SK-N-SH (cell line): ENCODE measurements at regions not wholly inside any gene's neighbourhood (a gene's known extent, or its start where the extent isn't known, plus 50 kb on each side); places are given as distances from the start of the nearest gene placed in this dataset.

Experiments
- CTCF ChIA-PET: fragments of 300-600, 350-600 bp; formaldehyde crosslinking; extraction: SDS; loops from one replicate; lab custom pipeline; 2021; lab: Yijun Ruan, JAX
- POLR2A ChIA-PET: fragments of 350-600 bp; sonication (Branson Sonifier 250); formaldehyde crosslinking; extraction: SDS; loops from one replicate; lab custom pipeline; 2020; ENCODE audit warnings: antibody characterized with exemption, inconsistent platforms; lab: Yijun Ruan, JAX
- DNase-seq: peaks from one replicate; pipeline ENCODE4 v3.0.0; 2012
- H2AFZ ChIP-seq: fragments of 200-600 bp; sonication (generic); 2 replicates; pipeline ENCODE4 v1.8.1; 2016; ENCODE audit warnings: antibody characterized with exemption, mild to moderate bottlenecking, low read depth
- H3F3A ChIP-seq: fragments of 200-600 bp; sonication (generic); replicated peaks from 2 replicates; pipeline ENCODE3; 2016; ENCODE audit warnings: antibody characterized with exemption, mild to moderate bottlenecking; ENCODE audit not compliant: insufficient read depth
- H3K27ac ChIP-seq, 2 experiments: fragments of 200-500 bp in 1 of 2; fragments of 200-600 bp in 1 of 2; sonication (Bioruptor generic) in 1 of 2; sonication (generic), shearing (Covaris generic) in 1 of 2; 2 replicates each; pipeline versions ENCODE4 v1.5.1 to v1.6.1; 2014 to 2016; ENCODE audit warnings: low read depth in 2 of 2, inconsistent platforms in 1 of 2, low read length in 1 of 2, mild to moderate bottlenecking in 1 of 2, mixed read lengths in 1 of 2
- H3K27me3 ChIP-seq: fragments of 200-600 bp; sonication (generic), shearing (Covaris generic); 2 replicates; pipeline ENCODE4 v1.6.1; 2016; ENCODE audit warnings: mixed run types; ENCODE audit not compliant: insufficient read depth
- H3K36me3 ChIP-seq, 2 experiments: fragments of 200-500 bp in 1 of 2; fragments of 200-600 bp in 1 of 2; sonication (Bioruptor generic) in 1 of 2; sonication (generic) in 1 of 2; replicated peaks in 1 of 2; 2 replicates each; pipeline versions ENCODE3 to v1.5.1; 2014 to 2016; ENCODE audit warnings: low read length in 1 of 2, mild to moderate bottlenecking in 1 of 2; ENCODE audit not compliant: insufficient read depth in 2 of 2, control insufficient read depth in 1 of 2
- H3K4me1 ChIP-seq, 2 experiments: fragments of 200-500 bp in 1 of 2; fragments of 200-600 bp in 1 of 2; sonication (Bioruptor generic) in 1 of 2; sonication (generic), shearing (Covaris generic) in 1 of 2; 2 replicates each; pipeline versions ENCODE4 v1.5.1 to v1.6.1; 2014 to 2016; ENCODE audit warnings: low read depth in 1 of 2, low read length in 1 of 2, mixed run types in 1 of 2; ENCODE audit not compliant: insufficient read depth in 2 of 2, control insufficient read depth in 1 of 2
- H3K4me2 ChIP-seq: fragments of 200-600 bp; sonication (generic), shearing (Covaris generic); 2 replicates; pipeline ENCODE4 v1.6.1; 2017; ENCODE audit warnings: mixed run types
- H3K4me3 ChIP-seq, 2 experiments: fragments of 200-500 bp in 1 of 2; fragments of 200-600 bp in 1 of 2; sonication (Bioruptor generic) in 1 of 2; sonication (generic), shearing (Covaris generic) in 1 of 2; 2 replicates each; pipeline versions ENCODE4 v1.5.1 to v1.8.1; 2014 to 2016; ENCODE audit warnings: low read depth in 2 of 2, inconsistent platforms in 1 of 2, low read length in 1 of 2, mild to moderate bottlenecking in 1 of 2, mixed read lengths in 1 of 2, moderate library complexity in 1 of 2
- H3K79me2 ChIP-seq: fragments of 200-600 bp; sonication (generic); 2 replicates; pipeline ENCODE4 v1.8.1; 2017; ENCODE audit warnings: mild to moderate bottlenecking; ENCODE audit not compliant: insufficient read depth
- H3K9ac ChIP-seq: fragments of 200-600 bp; sonication (generic); 2 replicates; pipeline ENCODE4 v1.6.1; 2017; ENCODE audit warnings: mixed run types
- H3K9me2 ChIP-seq: fragments of 200-600 bp; sonication (generic); 2 replicates; pipeline ENCODE4 v1.6.1; 2017; ENCODE audit warnings: mixed run types
- H3K9me3 ChIP-seq: fragments of 200-600 bp; sonication (generic); 2 replicates; pipeline ENCODE4 v1.6.1; 2017; ENCODE audit warnings: mixed run types, mild to moderate bottlenecking, moderate library complexity
- H4K20me1 ChIP-seq: fragments of 200-600 bp; sonication (generic); 2 replicates; pipeline ENCODE4 v1.6.1; 2017; ENCODE audit warnings: mild to moderate bottlenecking, mixed run types; ENCODE audit not compliant: insufficient read depth
- EZH2phosphoT487 ChIP-seq: fragments of 200-600 bp; sonication (generic); IDR thresholded peaks from 2 replicates; pipeline ENCODE4 v1.6.1; 2017; ENCODE audit warnings: low read depth, mixed run types, mild to moderate bottlenecking, antibody characterized with exemption, moderate library complexity, borderline replicate concordance
- FOXM1 ChIP-seq: IDR thresholded peaks from 2 replicates; pipeline ENCODE4 v1.4.0; 2012; ENCODE audit warnings: low read depth, mild to moderate bottlenecking
- GATA2 ChIP-seq: sonication (generic); formaldehyde crosslinking; IDR thresholded peaks from 2 replicates; pipeline ENCODE4 v1.5.0; 2020; ENCODE audit warnings: mild to moderate bottlenecking, missing genetic modification reagents
- JUND ChIP-seq: IDR thresholded peaks from 2 replicates; pipeline ENCODE4 v1.4.0; 2012
- POLR2AphosphoS5 ChIP-seq: IDR thresholded peaks from 2 replicates; pipeline ENCODE4 v1.6.1; 2012; ENCODE audit warnings: low read depth, low read length
- RAD21 ChIP-seq: IDR thresholded peaks from 2 replicates; pipeline ENCODE4 v1.6.1; 2012; ENCODE audit warnings: mild to moderate bottlenecking, low read length
- RCOR1 ChIP-seq: fragments of 150-350 bp; IDR thresholded peaks from 2 replicates; pipeline ENCODE4 v1.6.1; 2017; ENCODE audit warnings: antibody characterized with exemption, low read length
- RFX5 ChIP-seq: IDR thresholded peaks from 2 replicates; pipeline ENCODE4 v1.6.1; 2012; ENCODE audit warnings: mild to moderate bottlenecking, improper control_type of control experiment, low read length
- TCF12 ChIP-seq: IDR thresholded peaks from 2 replicates; pipeline ENCODE4 v1.4.0; 2012
- whole genome bisulfite sequencing: methylation state at CpG from one replicate; pipeline ENCODE4 v1.1.6; 2017; ENCODE audit warnings: low lambda C conversion rate; 5-methylcytosine and 5-hydroxymethylcytosine counted together
- TF ChIP-seq, protein P1 (sequence below): IDR thresholded peaks from 2 replicates; pipeline ENCODE4 v1.6.1; 2012; ENCODE audit warnings: mild to moderate bottlenecking, low read depth, low read length, moderate library complexity
- TF ChIP-seq, protein P2 (sequence below): fragments of 150-350 bp; IDR thresholded peaks from 2 replicates; pipeline ENCODE4 v1.6.1; 2017; ENCODE audit warnings: antibody characterized with exemption, low read length, low read depth, borderline replicate concordance
- TF ChIP-seq, protein P3 (sequence below): IDR thresholded peaks from 2 replicates; pipeline ENCODE4 v1.4.0; 2012; ENCODE audit warnings: low read depth
- TF ChIP-seq, protein P4 (sequence below): IDR thresholded peaks from 2 replicates; pipeline ENCODE4; 2012
- TF ChIP-seq, protein P5 (sequence below): IDR thresholded peaks from 2 replicates; pipeline ENCODE4 v1.4.0; 2012; ENCODE audit warnings: low read depth, borderline replicate concordance

DNA sequence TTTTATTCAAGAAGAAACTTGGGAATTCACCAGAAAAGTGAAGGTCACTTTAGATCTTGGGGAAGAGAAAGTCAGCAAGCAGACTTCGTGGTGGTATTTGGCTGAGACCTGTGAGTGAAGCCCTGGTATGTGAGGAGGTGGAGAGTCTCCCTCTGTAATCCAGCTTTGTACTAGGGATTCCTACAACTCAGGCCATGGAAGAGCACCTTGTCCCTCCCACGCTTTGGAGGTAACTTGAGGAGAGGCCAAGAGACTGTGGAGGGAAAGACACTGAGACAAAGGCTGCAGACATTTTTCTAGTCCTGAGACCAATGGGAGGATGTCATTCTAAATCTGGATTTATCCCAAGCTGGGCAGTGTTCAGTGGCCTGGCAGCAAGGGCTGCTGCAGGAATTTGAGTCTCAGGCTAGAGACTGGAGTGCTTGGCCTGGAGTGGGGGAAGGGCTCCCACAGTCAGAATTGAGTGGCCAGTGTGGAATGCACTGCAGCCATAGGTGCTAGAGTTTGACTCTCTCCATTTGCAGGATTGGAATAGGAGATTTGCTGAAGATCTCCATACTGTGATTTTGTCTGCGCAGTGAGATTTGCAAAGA, 219.0 kb downstream of the ACTR3 start:
- POLR2A ChIA-PET, result no interaction called here
- H3K9me2 ChIP-seq, result no peaks in the 10 kb centered on the region
- H3K9ac ChIP-seq, result no peak overlapping the region
- H2AFZ ChIP-seq, result no peak overlapping the region
- no peaks in the 10 kb centered on the region for H3K4me1 ChIP-seq
- 23% methylated on average over 3 of the region's 3 CpGs for WGBS
- H3K4me3 ChIP-seq, result no peak overlapping the region
- no peaks in the 10 kb centered on the region for H3K27me3 ChIP-seq
- H3K4me2 ChIP-seq, result no peak overlapping the region
- no peak for TF ChIP-seq JUND
- TF ChIP-seq, protein P1, sequence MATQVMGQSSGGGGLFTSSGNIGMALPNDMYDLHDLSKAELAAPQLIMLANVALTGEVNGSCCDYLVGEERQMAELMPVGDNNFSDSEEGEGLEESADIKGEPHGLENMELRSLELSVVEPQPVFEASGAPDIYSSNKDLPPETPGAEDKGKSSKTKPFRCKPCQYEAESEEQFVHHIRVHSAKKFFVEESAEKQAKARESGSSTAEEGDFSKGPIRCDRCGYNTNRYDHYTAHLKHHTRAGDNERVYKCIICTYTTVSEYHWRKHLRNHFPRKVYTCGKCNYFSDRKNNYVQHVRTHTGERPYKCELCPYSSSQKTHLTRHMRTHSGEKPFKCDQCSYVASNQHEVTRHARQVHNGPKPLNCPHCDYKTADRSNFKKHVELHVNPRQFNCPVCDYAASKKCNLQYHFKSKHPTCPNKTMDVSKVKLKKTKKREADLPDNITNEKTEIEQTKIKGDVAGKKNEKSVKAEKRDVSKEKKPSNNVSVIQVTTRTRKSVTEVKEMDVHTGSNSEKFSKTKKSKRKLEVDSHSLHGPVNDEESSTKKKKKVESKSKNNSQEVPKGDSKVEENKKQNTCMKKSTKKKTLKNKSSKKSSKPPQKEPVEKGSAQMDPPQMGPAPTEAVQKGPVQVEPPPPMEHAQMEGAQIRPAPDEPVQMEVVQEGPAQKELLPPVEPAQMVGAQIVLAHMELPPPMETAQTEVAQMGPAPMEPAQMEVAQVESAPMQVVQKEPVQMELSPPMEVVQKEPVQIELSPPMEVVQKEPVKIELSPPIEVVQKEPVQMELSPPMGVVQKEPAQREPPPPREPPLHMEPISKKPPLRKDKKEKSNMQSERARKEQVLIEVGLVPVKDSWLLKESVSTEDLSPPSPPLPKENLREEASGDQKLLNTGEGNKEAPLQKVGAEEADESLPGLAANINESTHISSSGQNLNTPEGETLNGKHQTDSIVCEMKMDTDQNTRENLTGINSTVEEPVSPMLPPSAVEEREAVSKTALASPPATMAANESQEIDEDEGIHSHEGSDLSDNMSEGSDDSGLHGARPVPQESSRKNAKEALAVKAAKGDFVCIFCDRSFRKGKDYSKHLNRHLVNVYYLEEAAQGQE, result no peak
- no peak for TF ChIP-seq FOXM1
- TF ChIP-seq, protein P2, sequence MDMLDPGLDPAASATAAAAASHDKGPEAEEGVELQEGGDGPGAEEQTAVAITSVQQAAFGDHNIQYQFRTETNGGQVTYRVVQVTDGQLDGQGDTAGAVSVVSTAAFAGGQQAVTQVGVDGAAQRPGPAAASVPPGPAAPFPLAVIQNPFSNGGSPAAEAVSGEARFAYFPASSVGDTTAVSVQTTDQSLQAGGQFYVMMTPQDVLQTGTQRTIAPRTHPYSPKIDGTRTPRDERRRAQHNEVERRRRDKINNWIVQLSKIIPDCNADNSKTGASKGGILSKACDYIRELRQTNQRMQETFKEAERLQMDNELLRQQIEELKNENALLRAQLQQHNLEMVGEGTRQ, result no peak
- TF ChIP-seq, protein P3, sequence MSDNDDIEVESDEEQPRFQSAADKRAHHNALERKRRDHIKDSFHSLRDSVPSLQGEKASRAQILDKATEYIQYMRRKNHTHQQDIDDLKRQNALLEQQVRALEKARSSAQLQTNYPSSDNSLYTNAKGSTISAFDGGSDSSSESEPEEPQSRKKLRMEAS, result no peak
- TF ChIP-seq RCOR1, result no peak
- no peak for TF ChIP-seq POLR2AphosphoS5
- no peak for TF ChIP-seq TCF12
- TF ChIP-seq, protein P4, sequence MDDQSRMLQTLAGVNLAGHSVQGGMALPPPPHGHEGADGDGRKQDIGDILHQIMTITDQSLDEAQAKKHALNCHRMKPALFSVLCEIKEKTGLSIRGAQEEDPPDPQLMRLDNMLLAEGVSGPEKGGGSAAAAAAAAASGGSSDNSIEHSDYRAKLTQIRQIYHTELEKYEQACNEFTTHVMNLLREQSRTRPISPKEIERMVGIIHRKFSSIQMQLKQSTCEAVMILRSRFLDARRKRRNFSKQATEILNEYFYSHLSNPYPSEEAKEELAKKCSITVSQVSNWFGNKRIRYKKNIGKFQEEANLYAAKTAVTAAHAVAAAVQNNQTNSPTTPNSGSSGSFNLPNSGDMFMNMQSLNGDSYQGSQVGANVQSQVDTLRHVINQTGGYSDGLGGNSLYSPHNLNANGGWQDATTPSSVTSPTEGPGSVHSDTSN, result no peak
- no peak for TF ChIP-seq RAD21
- TF ChIP-seq, protein P5, sequence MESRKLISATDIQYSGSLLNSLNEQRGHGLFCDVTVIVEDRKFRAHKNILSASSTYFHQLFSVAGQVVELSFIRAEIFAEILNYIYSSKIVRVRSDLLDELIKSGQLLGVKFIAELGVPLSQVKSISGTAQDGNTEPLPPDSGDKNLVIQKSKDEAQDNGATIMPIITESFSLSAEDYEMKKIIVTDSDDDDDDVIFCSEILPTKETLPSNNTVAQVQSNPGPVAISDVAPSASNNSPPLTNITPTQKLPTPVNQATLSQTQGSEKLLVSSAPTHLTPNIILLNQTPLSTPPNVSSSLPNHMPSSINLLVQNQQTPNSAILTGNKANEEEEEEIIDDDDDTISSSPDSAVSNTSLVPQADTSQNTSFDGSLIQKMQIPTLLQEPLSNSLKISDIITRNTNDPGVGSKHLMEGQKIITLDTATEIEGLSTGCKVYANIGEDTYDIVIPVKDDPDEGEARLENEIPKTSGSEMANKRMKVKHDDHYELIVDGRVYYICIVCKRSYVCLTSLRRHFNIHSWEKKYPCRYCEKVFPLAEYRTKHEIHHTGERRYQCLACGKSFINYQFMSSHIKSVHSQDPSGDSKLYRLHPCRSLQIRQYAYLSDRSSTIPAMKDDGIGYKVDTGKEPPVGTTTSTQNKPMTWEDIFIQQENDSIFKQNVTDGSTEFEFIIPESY, result no peak
- no peak for TF ChIP-seq EZH2phosphoT487
- no peak for TF ChIP-seq GATA2 (CRISPR knock-in tag)
- TF ChIP-seq RFX5, result no peak
- H3K79me2 ChIP-seq, result no peaks in the 10 kb centered on the region
- H4K20me1 ChIP-seq, result no peaks in the 10 kb centered on the region
- H3F3A ChIP-seq, result no peaks in the 10 kb centered on the region
- H3K27ac ChIP-seq, result no peak overlapping the region
- DNase-seq, result no peak
- CTCF ChIA-PET, result interaction anchor here (1.0 kb wide), 1 partner anchor 10 kb away, joined by 3 read pairs; no protein-coding TSS in a partner anchor
- H3K9me3 ChIP-seq, result 0 out of 2 replicates have a peak, but pooled peaks cover 4% of the 10 kb centered on the region
- no peaks in the 10 kb centered on the region for H3K36me3 ChIP-seq
